GM18519 (cell line): ENCODE measurements at regions not wholly inside any gene's neighbourhood (a gene's known extent, or its start where the extent isn't known, plus 50 kb on each side); places are given as distances from the start of the nearest gene placed in this dataset.
"Not testable (repeated sequence)": the region's sequence is repeated elsewhere in the genome, so short reads cannot be mapped to it uniquely, and the experiment has no call there.

Source experiments
- ATAC-seq: cut with Tn5 transposase; IDR thresholded peaks from one replicate; pipeline ENCODE4 v1.9.1; 2021; ENCODE audit warnings: mild to moderate bottlenecking, moderate library complexity; ENCODE audit not compliant: unreplicated experiment, low FRiP score

GRCh38 chr12:131647667-131648066, 63.2 kb upstream of the SFSWAP start:
- ATAC-seq: no peak

- ATAC-seq: not testable (repeated sequence)
Observed at GRCh38 chr12:131655469-131656174, 55.3 kb upstream of the SFSWAP start.

GRCh38 chr12:131656796-131657195, 54.1 kb upstream of the SFSWAP start:
- not testable (repeated sequence) for ATAC-seq

GRCh38 chr12:131658605-131659004, 52.3 kb upstream of the SFSWAP start:
- not testable (repeated sequence) for ATAC-seq

- ATAC-seq: not testable (repeated sequence)
Observed at GRCh38 chr12:131659484-131659883, 51.4 kb upstream of the SFSWAP start.

- not testable (repeated sequence) for ATAC-seq
Observed at GRCh38 chr12:131659976-131660375, 50.9 kb upstream of the SFSWAP start.

DNA sequence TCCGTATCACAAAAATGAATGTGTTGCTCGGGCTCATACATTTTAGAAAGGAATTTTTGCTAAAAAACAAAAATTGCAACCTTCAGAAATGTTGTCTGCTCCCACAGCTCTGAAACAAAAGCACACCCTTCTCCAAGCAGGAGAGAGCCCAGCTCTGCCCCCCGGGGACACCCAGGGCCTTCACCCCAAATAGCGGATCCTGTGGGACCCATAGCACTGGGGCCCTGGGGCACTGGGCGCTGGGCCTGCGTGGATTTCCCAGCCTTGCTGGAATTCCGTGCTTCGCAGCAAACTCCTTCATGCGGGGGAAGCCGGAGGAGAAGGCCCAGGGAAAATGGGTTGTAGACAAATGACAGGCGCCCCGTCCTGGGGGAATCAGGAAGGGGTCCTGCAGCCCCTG, 50.5 kb upstream of the SFSWAP start:
- ATAC-seq: not testable (repeated sequence)
